HepG2 (cell line): ENCODE measurements at regions not wholly inside any gene's neighbourhood (a gene's known extent, or its start where the extent isn't known, plus 50 kb on each side); places are given as distances from the start of the nearest gene placed in this dataset.

ENCODE experiments used
- CREB1 ChIP-seq, 2 experiments: fragments of 450-650 bp in 1 of 2; IDR thresholded peaks; 2 replicates each; pipeline ENCODE4 v1.6.1; 2016 to 2017; ENCODE audit warnings: control low read depth in 1 of 2, mild to moderate bottlenecking in 1 of 2, missing compliant biosample characterization in 1 of 2, missing genetic modification characterization in 1 of 2
- FOXO4 ChIP-seq: sonication (generic); formaldehyde crosslinking; conservative IDR thresholded peaks from 2 replicates; pipeline ENCODE4 v1.8.1; 2023; ENCODE audit warnings: missing genetic modification reagents
- PRDM4 ChIP-seq: sonication (generic); formaldehyde crosslinking; IDR thresholded peaks from 2 replicates; pipeline ENCODE4 v1.9.0; 2021; ENCODE audit warnings: missing genetic modification reagents, borderline replicate concordance
- RARG ChIP-seq: sonication (generic); formaldehyde crosslinking; IDR thresholded peaks from 2 replicates; pipeline ENCODE4 v1.4.0; 2020; ENCODE audit warnings: low read depth, mild to moderate bottlenecking, missing genetic modification reagents
- XRCC5 ChIP-seq: fragments of 200-400 bp; formaldehyde crosslinking; optimal IDR thresholded peaks from 2 replicates; pipeline ENCODE3; 2017; ENCODE audit warnings: mild to moderate bottlenecking, low read length
- ZBTB38 ChIP-seq: sonication (generic); formaldehyde crosslinking; IDR thresholded peaks from 2 replicates; pipeline ENCODE4 v1.5.1; 2020; ENCODE audit warnings: mild to moderate bottlenecking, missing genetic modification reagents
- ZKSCAN1 ChIP-seq: fragments of 150-350 bp; IDR thresholded peaks from 2 replicates; pipeline ENCODE4 v1.6.1; 2014; ENCODE audit warnings: low read length
- ZNF496 ChIP-seq: sonication (generic); formaldehyde crosslinking; IDR thresholded peaks from 2 replicates; pipeline ENCODE4 v1.8.1; 2023; ENCODE audit warnings: mild to moderate bottlenecking, moderate library complexity, missing genetic modification reagents; ENCODE audit not compliant: insufficient replicate concordance
- ZNF776 ChIP-seq: sonication (generic); formaldehyde crosslinking; IDR thresholded peaks from 2 replicates; pipeline ENCODE4 v1.4.0; 2020; ENCODE audit warnings: mild to moderate bottlenecking, missing genetic modification reagents
- TF ChIP-seq, protein P1 (sequence below): sonication (generic); formaldehyde crosslinking; IDR thresholded peaks from 2 replicates; pipeline ENCODE4 v1.8.0; 2022; ENCODE audit warnings: mild to moderate bottlenecking, missing genetic modification reagents

GRCh38 chr3:35974872-35975271 lies 335.5 kb downstream of the ARPP21 start (continued):
- TF ChIP-seq ZBTB38 (no peak), FOXO4 (CRISPR knock-in tag) (no peak), CREB1 (IDR thresholded peaks at IDR 0.05) (no peak), CREB1 (CRISPR knock-in tag; IDR thresholded peaks at IDR 0.05) (no peak), ZKSCAN1 (no peak), ZNF776 (CRISPR knock-in tag) (no peak), PRDM4 (CRISPR knock-in tag) (no peak), XRCC5 (no peak), RARG (CRISPR knock-in tag) (no peak), ZNF496 (CRISPR knock-in tag) (no peak)
- TF ChIP-seq, protein P1, sequence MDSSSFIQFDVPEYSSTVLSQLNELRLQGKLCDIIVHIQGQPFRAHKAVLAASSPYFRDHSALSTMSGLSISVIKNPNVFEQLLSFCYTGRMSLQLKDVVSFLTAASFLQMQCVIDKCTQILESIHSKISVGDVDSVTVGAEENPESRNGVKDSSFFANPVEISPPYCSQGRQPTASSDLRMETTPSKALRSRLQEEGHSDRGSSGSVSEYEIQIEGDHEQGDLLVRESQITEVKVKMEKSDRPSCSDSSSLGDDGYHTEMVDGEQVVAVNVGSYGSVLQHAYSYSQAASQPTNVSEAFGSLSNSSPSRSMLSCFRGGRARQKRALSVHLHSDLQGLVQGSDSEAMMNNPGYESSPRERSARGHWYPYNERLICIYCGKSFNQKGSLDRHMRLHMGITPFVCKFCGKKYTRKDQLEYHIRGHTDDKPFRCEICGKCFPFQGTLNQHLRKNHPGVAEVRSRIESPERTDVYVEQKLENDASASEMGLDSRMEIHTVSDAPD: no peak
